Bronchial epithelial cell (primary cell): ENCODE measurements at regions not wholly inside any gene's neighbourhood (a gene's known extent, or its start where the extent isn't known, plus 50 kb on each side); places are given as distances from the start of the nearest gene placed in this dataset.

ENCODE experiments used
- DNase-seq: peaks from one replicate; pipeline ENCODE4 v3.0.0-alpha.2; 2010; ENCODE audit warnings: low read depth
- FAIRE-seq: peaks from 2 replicates; lab custom pipeline; 2011; peaks lifted over from hg19 to GRCh38; lab: Jason Lieb, UNC
- H3K27me3 ChIP-seq: 2 replicates; pipeline ENCODE4 v1.5.1; 2011; ENCODE audit warnings: low read length; ENCODE audit not compliant: control insufficient read depth, insufficient read depth
- H3K36me3 ChIP-seq: 2 replicates; pipeline ENCODE4 v1.5.1; 2011; ENCODE audit warnings: low read length; ENCODE audit not compliant: control insufficient read depth, insufficient read depth
- H3K4me3 ChIP-seq: 2 replicates; pipeline ENCODE4 v1.5.1; 2011; ENCODE audit warnings: mild to moderate bottlenecking, low read depth, low read length, control low read depth
- CTCF ChIP-seq: IDR thresholded peaks from 2 replicates; pipeline ENCODE4 v1.5.1; 2011; ENCODE audit warnings: mild to moderate bottlenecking, moderate library complexity, low read length, control low read depth, inconsistent platforms; ENCODE audit not compliant: insufficient read depth, severe bottlenecking

GRCh38 chr12:42886160-42886559 lies 296.6 kb upstream of the PRICKLE1 start:
- H3K27me3 ChIP-seq = no peaks in the 10 kb centered on the region
- FAIRE-seq (no peak), DNase-seq (no peak)
- no peak overlapping the region for H3K4me3 ChIP-seq
- no peak for TF ChIP-seq CTCF
- H3K36me3 ChIP-seq = no peaks in the 10 kb centered on the region

- TF ChIP-seq CTCF = no peak
- no peaks in the 10 kb centered on the region for H3K36me3 ChIP-seq
- FAIRE-seq = no peak
These were observed 296.1 kb upstream of the PRICKLE1 start for GRCh38 chr12:42885677-42886076.

GRCh38 chr12:42884116-42884515 lies 294.6 kb upstream of the PRICKLE1 start:
- Histone ChIP-seq H3K27me3 (no peaks in the 10 kb centered on the region), H3K4me3 (no peak overlapping the region), H3K36me3 (no peaks in the 10 kb centered on the region)
- no peak for TF ChIP-seq CTCF
- FAIRE-seq (no peak), DNase-seq (no peak)

More at GRCh38 chr12:42885677-42886076, 296.1 kb upstream of the PRICKLE1 start:
- Histone ChIP-seq H3K4me3 (no peak overlapping the region), H3K27me3 (no peaks in the 10 kb centered on the region)
- no peak for DNase-seq

GRCh38 chr12:42873401-42873800 lies 283.9 kb upstream of the PRICKLE1 start:
- TF ChIP-seq CTCF = no peak
- H3K4me3 ChIP-seq = no peak overlapping the region
- no peak for FAIRE-seq
- DNase-seq = peak; percentile 82
- H3K36me3 ChIP-seq = no peaks in the 10 kb centered on the region
- H3K27me3 ChIP-seq = no peaks in the 10 kb centered on the region

- Histone ChIP-seq H3K36me3 (no peaks in the 10 kb centered on the region), H3K27me3 (no peaks in the 10 kb centered on the region), H3K4me3 (no peak overlapping the region)
- FAIRE-seq = no peak
- no peak for DNase-seq
- no peak for TF ChIP-seq CTCF
These were observed 282.3 kb upstream of the PRICKLE1 start for GRCh38 chr12:42871816-42872215.

GRCh38 chr12:42868291-42868690 lies 278.7 kb upstream of the PRICKLE1 start:
- Histone ChIP-seq H3K36me3 (no peaks in the 10 kb centered on the region), H3K4me3 (no peak overlapping the region), H3K27me3 (no peaks in the 10 kb centered on the region)
- DNase-seq (no peak), FAIRE-seq (no peak)
- no peak for TF ChIP-seq CTCF
